GM12878 (cell line): ENCODE measurements at regions not wholly inside any gene's neighbourhood (a gene's known extent, or its start where the extent isn't known, plus 50 kb on each side); places are given as distances from the start of the nearest gene placed in this dataset.

Experiments used
- ATAC-seq: fragments of 200-7000 bp; cut with Tn5 transposase; 3 replicates; pipeline ENCODE4 v1.9.1; 2020; ENCODE audit warnings: mild to moderate bottlenecking, moderate library complexity
- BruUV-seq: library from RNA; stranded (reverse); fragments of 400-500 nt; replicated peaks from 2 replicates; lab custom pipeline; 2021; lab: Mats Ljungman, UMichigan
- CTCF ChIA-PET: fragments of 300-600 bp; sonication (Branson Sonifier 250); formaldehyde crosslinking; extraction: SDS; loops from one replicate; lab custom pipeline; 2021; ENCODE audit warnings: inconsistent platforms; lab: Yijun Ruan, JAX
- POLR2A ChIA-PET: fragments of 350-600 bp; formaldehyde crosslinking; extraction: SDS; loops from one replicate; lab custom pipeline; 2021; ENCODE audit warnings: inconsistent platforms; lab: Charles Lee
- RAD21 ChIA-PET: fragments of 300-600 bp; sonication (Branson Sonifier 250); formaldehyde crosslinking; loops from one replicate; lab custom pipeline; 2023; ENCODE audit warnings: antibody characterized with exemption; ENCODE audit not compliant: unreplicated experiment; lab: Charles Lee
- SMC1A ChIA-PET: fragments of 300-600 bp; sonication (Branson Sonifier 250); formaldehyde crosslinking; loops from one replicate; lab custom pipeline; 2023; ENCODE audit not compliant: unreplicated experiment, uncharacterized antibody; lab: Charles Lee
- DNase-seq: peaks from one replicate; pipeline ENCODE4 v3.0.0-alpha.2; 2011; ENCODE audit warnings: low read depth, low spot score
- FAIRE-seq: peaks from 3 replicates; lab custom pipeline; 2011; peaks lifted over from hg19 to GRCh38; lab: Jason Lieb, UNC
- H2AFZ ChIP-seq: 2 replicates; pipeline ENCODE4 v1.6.0; 2011; ENCODE audit warnings: low read depth, low read length, control low read depth; ENCODE audit not compliant: control insufficient read depth
- H3K27ac ChIP-seq: 2 replicates; pipeline ENCODE4 v1.5.1; 2011; ENCODE audit warnings: control low read depth; ENCODE audit not compliant: control insufficient read depth, insufficient read depth
- H3K27me3 ChIP-seq, 2 experiments: replicated peaks in 1 of 2; 2 replicates each; pipeline versions ENCODE4 v1.6.0 to v1.6.1; 2011; ENCODE audit warnings: low read length in 1 of 2; ENCODE audit not compliant: control insufficient read depth in 2 of 2, insufficient read depth in 2 of 2
- H3K36me3 ChIP-seq, 2 experiments: 2 replicates each; pipeline ENCODE4 v1.5.1; 2011; ENCODE audit warnings: low read length in 1 of 2; ENCODE audit not compliant: control insufficient read depth in 2 of 2, insufficient read depth in 2 of 2
- H3K4me1 ChIP-seq: 2 replicates; pipeline ENCODE4 v1.6.1; 2011; ENCODE audit warnings: mild to moderate bottlenecking, low read length, moderate library complexity, mixed read lengths; ENCODE audit not compliant: control insufficient read depth, insufficient read depth
- H3K4me2 ChIP-seq: 2 replicates; pipeline ENCODE4 v1.6.0; 2011; ENCODE audit warnings: control low read depth; ENCODE audit not compliant: control insufficient read depth, insufficient read depth
- H3K4me3 ChIP-seq: fragments of 200-600 bp; sonication (generic); 2 replicates; pipeline ENCODE4 v1.5.1; 2016
- H3K79me2 ChIP-seq: 2 replicates; pipeline ENCODE4 v1.6.0; 2011; ENCODE audit warnings: low read length; ENCODE audit not compliant: control insufficient read depth, insufficient read depth
- H3K9ac ChIP-seq: 2 replicates; pipeline ENCODE4 v1.8.0; 2011; ENCODE audit warnings: low read length, control low read depth, mixed read lengths; ENCODE audit not compliant: control insufficient read depth, insufficient read depth
- H3K9me3 ChIP-seq: replicated peaks from 3 replicates; pipeline ENCODE4 v1.5.1; 2011; ENCODE audit warnings: mild to moderate bottlenecking, low read length; ENCODE audit not compliant: control insufficient read depth, insufficient read depth
- H4K20me1 ChIP-seq: 2 replicates; pipeline ENCODE4 v1.6.0; 2011; ENCODE audit not compliant: control insufficient read depth, insufficient read depth
- CHD2 ChIP-seq: IDR thresholded peaks from 2 replicates; pipeline ENCODE4 v1.6.1; 2011; ENCODE audit warnings: low read depth, low read length, improper control_type of control experiment, borderline replicate concordance
- DPF2 ChIP-seq: fragments of 450-650 bp; IDR thresholded peaks from 2 replicates; pipeline ENCODE4 v1.6.1; 2017; ENCODE audit warnings: mild to moderate bottlenecking
- EZH2 ChIP-seq: IDR thresholded peaks from 2 replicates; pipeline ENCODE4 v1.6.1; 2012; ENCODE audit warnings: low read depth, mild to moderate bottlenecking, control low read depth, inconsistent platforms, low read length, borderline replicate concordance; ENCODE audit not compliant: control insufficient read depth
- POU2F2 ChIP-seq: IDR thresholded peaks from 3 replicates; pipeline ENCODE4 v1.6.1; 2011; ENCODE audit warnings: low read depth, mild to moderate bottlenecking, low read length, borderline replicate concordance
- WGBS: methylation state at CpG from one replicate; pipeline ENCODE4 v1.1.6; 2016; ENCODE audit warnings: low lambda C conversion rate; ENCODE audit not compliant: insufficient replicate concordance, insufficient coverage; ENCODE audit errors: missing lambda C conversion rate; 5-methylcytosine and 5-hydroxymethylcytosine counted together
- in situ Hi-C: fragments of 300-500 bp; cut with MboI; formaldehyde crosslinking; loops from 9 replicates; pipeline ENCODE4 v1.14.3; 2018; ENCODE audit warnings: mixed read lengths
- intact Hi-C: fragments of 100-400 bp; cut with micrococcal nuclease; formaldehyde crosslinking; loops from one replicate; pipeline ENCODE4 v1.14.2; 2022; ENCODE audit not compliant: unreplicated experiment
- TF ChIP-seq, protein P1 (sequence below): fragments of 450-650 bp; IDR thresholded peaks from 2 replicates; pipeline ENCODE4 v1.6.1; 2017; ENCODE audit warnings: mild to moderate bottlenecking, low read depth, inconsistent platforms; ENCODE audit not compliant: poor library complexity, severe bottlenecking
- TF ChIP-seq, protein P2 (sequence below): fragments of 450-650 bp; IDR thresholded peaks from 2 replicates; pipeline ENCODE4 v1.6.1; 2017; ENCODE audit warnings: mild to moderate bottlenecking, moderate library complexity
- TF ChIP-seq, protein P3 (sequence below): IDR thresholded peaks from 2 replicates; pipeline ENCODE4 v1.6.1; 2012; ENCODE audit warnings: mild to moderate bottlenecking, low read depth, low read length
- TF ChIP-seq, protein P4 (sequence below): fragments of 450-650 bp; formaldehyde crosslinking; IDR thresholded peaks from 2 replicates; pipeline ENCODE4 v1.4.0; 2020; ENCODE audit warnings: mild to moderate bottlenecking, moderate library complexity

DNA sequence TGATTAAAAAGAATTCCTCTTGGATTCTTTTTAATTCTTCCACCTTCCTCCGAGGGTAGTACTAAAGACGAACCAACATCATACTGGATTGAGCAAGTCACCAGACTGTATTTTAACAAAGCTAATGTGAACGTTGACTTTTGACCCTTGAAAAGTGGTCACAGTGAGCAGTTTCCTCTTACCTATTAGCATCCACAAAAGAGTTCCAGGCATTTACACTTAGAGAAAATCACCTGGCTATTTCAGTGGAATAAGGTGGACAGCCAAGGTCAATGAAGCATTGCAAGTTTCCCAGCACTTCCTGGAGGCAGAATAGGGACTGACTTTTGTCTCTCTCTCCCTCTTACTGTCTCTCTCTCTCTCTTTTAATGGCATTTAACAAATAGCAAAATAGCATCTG, 145.1 kb upstream of the DAB2 start:
- TF ChIP-seq, protein P1, sequence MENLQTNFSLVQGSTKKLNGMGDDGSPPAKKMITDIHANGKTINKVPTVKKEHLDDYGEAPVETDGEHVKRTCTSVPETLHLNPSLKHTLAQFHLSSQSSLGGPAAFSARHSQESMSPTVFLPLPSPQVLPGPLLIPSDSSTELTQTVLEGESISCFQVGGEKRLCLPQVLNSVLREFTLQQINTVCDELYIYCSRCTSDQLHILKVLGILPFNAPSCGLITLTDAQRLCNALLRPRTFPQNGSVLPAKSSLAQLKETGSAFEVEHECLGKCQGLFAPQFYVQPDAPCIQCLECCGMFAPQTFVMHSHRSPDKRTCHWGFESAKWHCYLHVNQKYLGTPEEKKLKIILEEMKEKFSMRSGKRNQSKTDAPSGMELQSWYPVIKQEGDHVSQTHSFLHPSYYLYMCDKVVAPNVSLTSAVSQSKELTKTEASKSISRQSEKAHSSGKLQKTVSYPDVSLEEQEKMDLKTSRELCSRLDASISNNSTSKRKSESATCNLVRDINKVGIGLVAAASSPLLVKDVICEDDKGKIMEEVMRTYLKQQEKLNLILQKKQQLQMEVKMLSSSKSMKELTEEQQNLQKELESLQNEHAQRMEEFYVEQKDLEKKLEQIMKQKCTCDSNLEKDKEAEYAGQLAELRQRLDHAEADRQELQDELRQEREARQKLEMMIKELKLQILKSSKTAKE = no peak
- TF ChIP-seq, protein P2, sequence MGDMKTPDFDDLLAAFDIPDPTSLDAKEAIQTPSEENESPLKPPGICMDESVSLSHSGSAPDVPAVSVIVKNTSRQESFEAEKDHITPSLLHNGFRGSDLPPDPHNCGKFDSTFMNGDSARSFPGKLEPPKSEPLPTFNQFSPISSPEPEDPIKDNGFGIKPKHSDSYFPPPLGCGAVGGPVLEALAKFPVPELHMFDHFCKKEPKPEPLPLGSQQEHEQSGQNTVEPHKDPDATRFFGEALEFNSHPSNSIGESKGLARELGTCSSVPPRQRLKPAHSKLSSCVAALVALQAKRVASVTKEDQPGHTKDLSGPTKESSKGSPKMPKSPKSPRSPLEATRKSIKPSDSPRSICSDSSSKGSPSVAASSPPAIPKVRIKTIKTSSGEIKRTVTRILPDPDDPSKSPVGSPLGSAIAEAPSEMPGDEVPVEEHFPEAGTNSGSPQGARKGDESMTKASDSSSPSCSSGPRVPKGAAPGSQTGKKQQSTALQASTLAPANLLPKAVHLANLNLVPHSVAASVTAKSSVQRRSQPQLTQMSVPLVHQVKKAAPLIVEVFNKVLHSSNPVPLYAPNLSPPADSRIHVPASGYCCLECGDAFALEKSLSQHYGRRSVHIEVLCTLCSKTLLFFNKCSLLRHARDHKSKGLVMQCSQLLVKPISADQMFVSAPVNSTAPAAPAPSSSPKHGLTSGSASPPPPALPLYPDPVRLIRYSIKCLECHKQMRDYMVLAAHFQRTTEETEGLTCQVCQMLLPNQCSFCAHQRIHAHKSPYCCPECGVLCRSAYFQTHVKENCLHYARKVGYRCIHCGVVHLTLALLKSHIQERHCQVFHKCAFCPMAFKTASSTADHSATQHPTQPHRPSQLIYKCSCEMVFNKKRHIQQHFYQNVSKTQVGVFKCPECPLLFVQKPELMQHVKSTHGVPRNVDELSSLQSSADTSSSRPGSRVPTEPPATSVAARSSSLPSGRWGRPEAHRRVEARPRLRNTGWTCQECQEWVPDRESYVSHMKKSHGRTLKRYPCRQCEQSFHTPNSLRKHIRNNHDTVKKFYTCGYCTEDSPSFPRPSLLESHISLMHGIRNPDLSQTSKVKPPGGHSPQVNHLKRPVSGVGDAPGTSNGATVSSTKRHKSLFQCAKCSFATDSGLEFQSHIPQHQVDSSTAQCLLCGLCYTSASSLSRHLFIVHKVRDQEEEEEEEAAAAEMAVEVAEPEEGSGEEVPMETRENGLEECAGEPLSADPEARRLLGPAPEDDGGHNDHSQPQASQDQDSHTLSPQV = no peak
- TF ChIP-seq POU2F2 = no peak
- TF ChIP-seq, protein P3, sequence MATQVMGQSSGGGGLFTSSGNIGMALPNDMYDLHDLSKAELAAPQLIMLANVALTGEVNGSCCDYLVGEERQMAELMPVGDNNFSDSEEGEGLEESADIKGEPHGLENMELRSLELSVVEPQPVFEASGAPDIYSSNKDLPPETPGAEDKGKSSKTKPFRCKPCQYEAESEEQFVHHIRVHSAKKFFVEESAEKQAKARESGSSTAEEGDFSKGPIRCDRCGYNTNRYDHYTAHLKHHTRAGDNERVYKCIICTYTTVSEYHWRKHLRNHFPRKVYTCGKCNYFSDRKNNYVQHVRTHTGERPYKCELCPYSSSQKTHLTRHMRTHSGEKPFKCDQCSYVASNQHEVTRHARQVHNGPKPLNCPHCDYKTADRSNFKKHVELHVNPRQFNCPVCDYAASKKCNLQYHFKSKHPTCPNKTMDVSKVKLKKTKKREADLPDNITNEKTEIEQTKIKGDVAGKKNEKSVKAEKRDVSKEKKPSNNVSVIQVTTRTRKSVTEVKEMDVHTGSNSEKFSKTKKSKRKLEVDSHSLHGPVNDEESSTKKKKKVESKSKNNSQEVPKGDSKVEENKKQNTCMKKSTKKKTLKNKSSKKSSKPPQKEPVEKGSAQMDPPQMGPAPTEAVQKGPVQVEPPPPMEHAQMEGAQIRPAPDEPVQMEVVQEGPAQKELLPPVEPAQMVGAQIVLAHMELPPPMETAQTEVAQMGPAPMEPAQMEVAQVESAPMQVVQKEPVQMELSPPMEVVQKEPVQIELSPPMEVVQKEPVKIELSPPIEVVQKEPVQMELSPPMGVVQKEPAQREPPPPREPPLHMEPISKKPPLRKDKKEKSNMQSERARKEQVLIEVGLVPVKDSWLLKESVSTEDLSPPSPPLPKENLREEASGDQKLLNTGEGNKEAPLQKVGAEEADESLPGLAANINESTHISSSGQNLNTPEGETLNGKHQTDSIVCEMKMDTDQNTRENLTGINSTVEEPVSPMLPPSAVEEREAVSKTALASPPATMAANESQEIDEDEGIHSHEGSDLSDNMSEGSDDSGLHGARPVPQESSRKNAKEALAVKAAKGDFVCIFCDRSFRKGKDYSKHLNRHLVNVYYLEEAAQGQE = no peak
- TF ChIP-seq, protein P4, sequence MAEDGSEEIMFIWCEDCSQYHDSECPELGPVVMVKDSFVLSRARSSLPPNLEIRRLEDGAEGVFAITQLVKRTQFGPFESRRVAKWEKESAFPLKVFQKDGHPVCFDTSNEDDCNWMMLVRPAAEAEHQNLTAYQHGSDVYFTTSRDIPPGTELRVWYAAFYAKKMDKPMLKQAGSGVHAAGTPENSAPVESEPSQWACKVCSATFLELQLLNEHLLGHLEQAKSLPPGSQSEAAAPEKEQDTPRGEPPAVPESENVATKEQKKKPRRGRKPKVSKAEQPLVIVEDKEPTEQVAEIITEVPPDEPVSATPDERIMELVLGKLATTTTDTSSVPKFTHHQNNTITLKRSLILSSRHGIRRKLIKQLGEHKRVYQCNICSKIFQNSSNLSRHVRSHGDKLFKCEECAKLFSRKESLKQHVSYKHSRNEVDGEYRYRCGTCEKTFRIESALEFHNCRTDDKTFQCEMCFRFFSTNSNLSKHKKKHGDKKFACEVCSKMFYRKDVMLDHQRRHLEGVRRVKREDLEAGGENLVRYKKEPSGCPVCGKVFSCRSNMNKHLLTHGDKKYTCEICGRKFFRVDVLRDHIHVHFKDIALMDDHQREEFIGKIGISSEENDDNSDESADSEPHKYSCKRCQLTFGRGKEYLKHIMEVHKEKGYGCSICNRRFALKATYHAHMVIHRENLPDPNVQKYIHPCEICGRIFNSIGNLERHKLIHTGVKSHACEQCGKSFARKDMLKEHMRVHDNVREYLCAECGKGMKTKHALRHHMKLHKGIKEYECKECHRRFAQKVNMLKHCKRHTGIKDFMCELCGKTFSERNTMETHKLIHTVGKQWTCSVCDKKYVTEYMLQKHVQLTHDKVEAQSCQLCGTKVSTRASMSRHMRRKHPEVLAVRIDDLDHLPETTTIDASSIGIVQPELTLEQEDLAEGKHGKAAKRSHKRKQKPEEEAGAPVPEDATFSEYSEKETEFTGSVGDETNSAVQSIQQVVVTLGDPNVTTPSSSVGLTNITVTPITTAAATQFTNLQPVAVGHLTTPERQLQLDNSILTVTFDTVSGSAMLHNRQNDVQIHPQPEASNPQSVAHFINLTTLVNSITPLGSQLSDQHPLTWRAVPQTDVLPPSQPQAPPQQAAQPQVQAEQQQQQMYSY (CRISPR knock-in tag) = no peak
- no peak for TF ChIP-seq DPF2
- no peak for TF ChIP-seq EZH2
- TF ChIP-seq CHD2 = no peak
- in situ Hi-C loops = no loop called here
- DNase-seq (no peak), ATAC-seq (no peak), FAIRE-seq (no peak)
- no peak overlapping the region for H3K9ac ChIP-seq
- ChIA-PET SMC1A (no interaction called here), RAD21 (no interaction called here), CTCF (interaction anchor here (1.6 to 6.6 kb wide), 2 partner anchors 10 to 194 kb away, joined by 7 to 56 read pairs; no protein-coding TSS in a partner anchor), POLR2A (no interaction called here)
- BruUV-seq = no TSS peak
- H3K4me3 ChIP-seq = no peak overlapping the region
- intact Hi-C loops = loop anchor here (1.0 kb wide), 1 partner anchor 194 kb away; no protein-coding TSS in a partner anchor
- H3K4me1 ChIP-seq = no peaks in the 10 kb centered on the region
- no peaks in the 10 kb centered on the region for H3K36me3 ChIP-seq
- WGBS = 8% methylated on average over 3 of the region's 3 CpGs
- no peak overlapping the region for H3K4me2 ChIP-seq
- no peaks in the 10 kb centered on the region for H4K20me1 ChIP-seq
- no peaks in the 10 kb centered on the region for H3K79me2 ChIP-seq
- H3K9me3 ChIP-seq = no peaks in the 10 kb centered on the region
- H2AFZ ChIP-seq = no peak overlapping the region
- H3K27ac ChIP-seq = no peak overlapping the region
- no peaks in the 10 kb centered on the region for H3K27me3 ChIP-seq
